Mesendoderm (in vitro differentiated cells): ENCODE measurements at regions not wholly inside any gene's neighbourhood (a gene's known extent, or its start where the extent isn't known, plus 50 kb on each side); places are given as distances from the start of the nearest gene placed in this dataset.

Experiments used
- DNase-seq: peaks from one replicate; pipeline ENCODE4 v3.0.0; 2013
- H2AK5ac ChIP-seq: 2 replicates; pipeline ENCODE4 v1.6.1; 2013; ENCODE audit warnings: low read length, inconsistent platforms
- H2BK120ac ChIP-seq: 2 replicates; pipeline ENCODE4 v1.6.1; 2013; ENCODE audit warnings: low read depth, mild to moderate bottlenecking, low read length, moderate library complexity, mixed read lengths
- H2BK15ac ChIP-seq: replicated peaks from 2 replicates; pipeline ENCODE4 v1.6.1; 2013; ENCODE audit warnings: low read depth, mild to moderate bottlenecking, moderate library complexity
- H2BK5ac ChIP-seq: 2 replicates; pipeline ENCODE4 v1.6.1; 2013; ENCODE audit warnings: low read length, inconsistent platforms
- H3K18ac ChIP-seq: 2 replicates; pipeline ENCODE4 v1.6.1; 2013; ENCODE audit warnings: mild to moderate bottlenecking, low read length, mixed read lengths
- H3K23ac ChIP-seq: one replicate; pipeline ENCODE4 v1.6.1; 2013; ENCODE audit warnings: low read length
- H3K27ac ChIP-seq: 2 replicates; pipeline ENCODE4 v1.5.1; 2013; ENCODE audit warnings: low read depth, mild to moderate bottlenecking, inconsistent platforms, low read length, moderate library complexity
- H3K27me3 ChIP-seq: 2 replicates; pipeline ENCODE4 v1.6.1; 2013; ENCODE audit warnings: low read length, control low read depth, mild to moderate bottlenecking, inconsistent platforms; ENCODE audit not compliant: insufficient read depth, poor library complexity
- H3K36me3 ChIP-seq: 2 replicates; pipeline ENCODE4 v1.6.1; 2013; ENCODE audit warnings: low read length, inconsistent platforms; ENCODE audit not compliant: control insufficient read depth, insufficient read depth
- H3K4ac ChIP-seq: one replicate; pipeline ENCODE4 v1.6.1; 2013; ENCODE audit warnings: low read depth, mild to moderate bottlenecking, low read length, moderate library complexity
- H3K4me1 ChIP-seq: 2 replicates; pipeline ENCODE4 v1.6.1; 2013; ENCODE audit warnings: low read depth, low read length, inconsistent platforms; ENCODE audit not compliant: control insufficient read depth
- H3K4me2 ChIP-seq: 2 replicates; pipeline ENCODE4 v1.6.1; 2013; ENCODE audit warnings: low read length
- H3K4me3 ChIP-seq: 2 replicates; pipeline ENCODE4 v1.5.1; 2013; ENCODE audit warnings: mild to moderate bottlenecking, low read length
- H3K56ac ChIP-seq: one replicate; pipeline ENCODE4 v1.6.1; 2013; ENCODE audit warnings: low read length
- H3K79me1 ChIP-seq: 2 replicates; pipeline ENCODE4 v1.6.1; 2013; ENCODE audit warnings: low read length, inconsistent platforms
- H3K79me2 ChIP-seq: 2 replicates; pipeline ENCODE4 v1.6.1; 2013; ENCODE audit warnings: mild to moderate bottlenecking, low read length; ENCODE audit not compliant: control insufficient read depth, insufficient read depth
- H3K9ac ChIP-seq: 2 replicates; pipeline ENCODE4 v1.6.1; 2013; ENCODE audit warnings: low read length, inconsistent platforms
- H4K5ac ChIP-seq: one replicate; pipeline ENCODE4 v1.6.1; 2013; ENCODE audit warnings: low read length
- H4K8ac ChIP-seq: one replicate; pipeline ENCODE4 v1.6.1; 2013; ENCODE audit warnings: low read depth, mild to moderate bottlenecking, control low read depth, low read length, moderate library complexity
- WGBS: extraction: QIAGEN DNeasy Blood & Tissue Kit; methylation state at CpG from one replicate; pipeline ENCODE4 v1.1.7; 2013; ENCODE audit warnings: low lambda C conversion rate, missing lambda C conversion rate; ENCODE audit not compliant: insufficient coverage; ENCODE audit errors: extremely low coverage; 5-methylcytosine and 5-hydroxymethylcytosine counted together

GRCh38 chr6:104589940-104590339 is 269.8 kb downstream of the HACE1 start:
- no peak overlapping the region for H3K56ac ChIP-seq
- no peak overlapping the region for H3K4me3 ChIP-seq
- no peak overlapping the region for H4K5ac ChIP-seq
- H3K36me3 ChIP-seq, result no peaks in the 10 kb centered on the region
- no peak overlapping the region for H2BK15ac ChIP-seq
- no peak overlapping the region for H3K27ac ChIP-seq
- no peak overlapping the region for H3K23ac ChIP-seq
- H2AK5ac ChIP-seq, result no peak overlapping the region
- no peaks in the 10 kb centered on the region for H3K27me3 ChIP-seq
- H3K9ac ChIP-seq, result no peak overlapping the region
- H3K4me2 ChIP-seq, result no peak overlapping the region
- DNase-seq, result no peak
- no peaks in the 10 kb centered on the region for H3K79me2 ChIP-seq
- peaks cover 3% of the 10 kb centered on the region for H3K4me1 ChIP-seq
- H3K18ac ChIP-seq, result no peak overlapping the region
- H3K79me1 ChIP-seq, result no peaks in the 10 kb centered on the region
- H2BK120ac ChIP-seq, result no peak overlapping the region
- H4K8ac ChIP-seq, result no peak overlapping the region
- no peak overlapping the region for H2BK5ac ChIP-seq
- H3K4ac ChIP-seq, result no peak overlapping the region

GRCh38 chr6:104585646-104586045 is 274.1 kb downstream of the HACE1 start:
- Histone ChIP-seq H3K56ac (no peak overlapping the region), H2BK120ac (no peak overlapping the region), H4K5ac (no peak overlapping the region), H3K4me3 (no peak overlapping the region), H3K4me1 (peaks cover 3% of the 10 kb centered on the region), H3K9ac (no peak overlapping the region), H3K27ac (no peak overlapping the region), H4K8ac (no peak overlapping the region), H3K79me1 (no peaks in the 10 kb centered on the region), H3K4me2 (no peak overlapping the region), H3K4ac (no peak overlapping the region), H3K18ac (no peak overlapping the region), H2BK5ac (no peak overlapping the region), H3K36me3 (no peaks in the 10 kb centered on the region), H3K23ac (no peak overlapping the region), H3K79me2 (no peaks in the 10 kb centered on the region), H2BK15ac (no peak overlapping the region), H3K27me3 (no peaks in the 10 kb centered on the region), H2AK5ac (no peak overlapping the region)
- no peak for DNase-seq
- WGBS, result no CpG with 5 or more reads among the region's 2 CpGs

GRCh38 chr6:104580452-104580851 is 279.3 kb downstream of the HACE1 start:
- no peak overlapping the region for H4K5ac ChIP-seq
- no peak for DNase-seq

GRCh38 chr6:104579310-104579863 is 280.3 kb downstream of the HACE1 start:
- WGBS, result no CpG with 5 or more reads among the region's 5 CpGs

More at GRCh38 chr6:104580452-104580851, 279.3 kb downstream of the HACE1 start:
- no peak overlapping the region for H3K23ac ChIP-seq
- no peak overlapping the region for H3K9ac ChIP-seq
- H3K27ac ChIP-seq, result no peak overlapping the region
- no peak overlapping the region for H2AK5ac ChIP-seq
- H3K4ac ChIP-seq, result no peak overlapping the region
- no peak overlapping the region for H3K4me3 ChIP-seq
- no peak overlapping the region for H4K8ac ChIP-seq
- H3K36me3 ChIP-seq, result no peaks in the 10 kb centered on the region
- peaks cover 2% of the 10 kb centered on the region for H3K4me1 ChIP-seq
- H2BK120ac ChIP-seq, result no peak overlapping the region
- no peaks in the 10 kb centered on the region for H3K79me1 ChIP-seq
- no peak overlapping the region for H3K4me2 ChIP-seq
- no peak overlapping the region for H3K18ac ChIP-seq
- no peak overlapping the region for H2BK5ac ChIP-seq
- no peaks in the 10 kb centered on the region for H3K79me2 ChIP-seq
- no peak overlapping the region for H2BK15ac ChIP-seq
- no peak overlapping the region for H3K56ac ChIP-seq
- no peaks in the 10 kb centered on the region for H3K27me3 ChIP-seq

GRCh38 chr6:104575536-104575935 is 284.2 kb downstream of the HACE1 start:
- H3K4me1 ChIP-seq, result peaks cover 6% of the 10 kb centered on the region
- H3K27ac ChIP-seq, result no peak overlapping the region
- H2BK15ac ChIP-seq, result no peak overlapping the region
- H3K36me3 ChIP-seq, result no peaks in the 10 kb centered on the region
- no peak overlapping the region for H2BK5ac ChIP-seq
- no peak overlapping the region for H3K4me2 ChIP-seq
- H3K79me1 ChIP-seq, result no peaks in the 10 kb centered on the region
- no peak overlapping the region for H2AK5ac ChIP-seq
- H3K23ac ChIP-seq, result no peak overlapping the region
- peak; percentile 54 for DNase-seq
- no peaks in the 10 kb centered on the region for H3K27me3 ChIP-seq
- no peak overlapping the region for H3K18ac ChIP-seq
- H3K79me2 ChIP-seq, result no peaks in the 10 kb centered on the region
- no peak overlapping the region for H2BK120ac ChIP-seq
- H4K5ac ChIP-seq, result no peak overlapping the region
- H3K56ac ChIP-seq, result no peak overlapping the region
- no peak overlapping the region for H4K8ac ChIP-seq
- no peak overlapping the region for H3K9ac ChIP-seq
- no peak overlapping the region for H3K4ac ChIP-seq
- no peak overlapping the region for H3K4me3 ChIP-seq

More at GRCh38 chr6:104579310-104579863, 280.3 kb downstream of the HACE1 start:
- no peaks in the 10 kb centered on the region for H3K79me1 ChIP-seq
- H3K36me3 ChIP-seq, result no peaks in the 10 kb centered on the region
- H3K23ac ChIP-seq, result no peak overlapping the region
- H3K79me2 ChIP-seq, result no peaks in the 10 kb centered on the region
- peaks cover 2% of the 10 kb centered on the region for H3K4me1 ChIP-seq
- H4K5ac ChIP-seq, result no peak overlapping the region
- no peak overlapping the region for H3K4me2 ChIP-seq
- no peak overlapping the region for H3K9ac ChIP-seq
- no peak overlapping the region for H3K4me3 ChIP-seq
- no peak overlapping the region for H2BK15ac ChIP-seq
- H2BK120ac ChIP-seq, result no peak overlapping the region
- DNase-seq, result peak; percentile 70
- no peak overlapping the region for H2AK5ac ChIP-seq
- no peak overlapping the region for H2BK5ac ChIP-seq
- H3K56ac ChIP-seq, result no peak overlapping the region
- H4K8ac ChIP-seq, result no peak overlapping the region
- H3K4ac ChIP-seq, result no peak overlapping the region
- H3K18ac ChIP-seq, result no peak overlapping the region
- no peaks in the 10 kb centered on the region for H3K27me3 ChIP-seq
- no peak overlapping the region for H3K27ac ChIP-seq

GRCh38 chr6:104574135-104574750 is 285.5 kb downstream of the HACE1 start:
- Histone ChIP-seq H3K18ac (no peak overlapping the region), H3K4me2 (no peak overlapping the region), H3K36me3 (no peaks in the 10 kb centered on the region), H3K27me3 (no peaks in the 10 kb centered on the region), H3K23ac (no peak overlapping the region), H4K5ac (no peak overlapping the region), H3K79me2 (no peaks in the 10 kb centered on the region), H3K4me1 (peaks cover 6% of the 10 kb centered on the region), H3K4ac (no peak overlapping the region), H2BK15ac (no peak overlapping the region), H3K9ac (no peak overlapping the region), H3K79me1 (no peaks in the 10 kb centered on the region), H2BK5ac (no peak overlapping the region), H3K4me3 (no peak overlapping the region), H2BK120ac (peak overlapping the region; percentile 35), H2AK5ac (no peak overlapping the region), H3K56ac (no peak overlapping the region), H3K27ac (no peak overlapping the region), H4K8ac (no peak overlapping the region)
- DNase-seq, result no peak
- no CpG with 5 or more reads among the region's 1 CpG for WGBS
